ENCODE measurements at regions not wholly inside any gene's neighbourhood (a gene's known extent, or its start where the extent isn't known, plus 50 kb on each side); places are given as distances from the start of the nearest gene placed in this dataset.

DNA sequence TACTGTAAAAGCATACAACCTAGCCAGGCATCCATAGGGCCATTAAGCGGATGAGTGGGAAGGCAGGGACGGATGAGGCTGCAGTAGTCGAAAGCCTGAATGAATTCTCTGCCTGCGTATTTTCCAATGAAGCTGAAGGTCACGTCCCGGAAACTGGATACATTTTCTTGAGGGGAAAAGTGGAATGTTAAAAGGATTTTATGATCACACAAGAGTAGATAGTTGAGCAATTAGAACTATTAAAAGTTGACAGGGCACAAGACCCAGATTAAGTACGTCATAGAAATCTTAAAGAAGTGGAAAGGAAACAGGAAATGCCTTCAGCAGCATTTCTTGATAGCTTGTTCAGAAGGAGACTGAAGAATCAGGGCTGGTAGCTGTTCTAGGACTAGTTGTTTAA is 98.3 kb upstream of the CXXC4 start:
- no peak for ATAC-seq
- TF ChIP-seq, protein P1, sequence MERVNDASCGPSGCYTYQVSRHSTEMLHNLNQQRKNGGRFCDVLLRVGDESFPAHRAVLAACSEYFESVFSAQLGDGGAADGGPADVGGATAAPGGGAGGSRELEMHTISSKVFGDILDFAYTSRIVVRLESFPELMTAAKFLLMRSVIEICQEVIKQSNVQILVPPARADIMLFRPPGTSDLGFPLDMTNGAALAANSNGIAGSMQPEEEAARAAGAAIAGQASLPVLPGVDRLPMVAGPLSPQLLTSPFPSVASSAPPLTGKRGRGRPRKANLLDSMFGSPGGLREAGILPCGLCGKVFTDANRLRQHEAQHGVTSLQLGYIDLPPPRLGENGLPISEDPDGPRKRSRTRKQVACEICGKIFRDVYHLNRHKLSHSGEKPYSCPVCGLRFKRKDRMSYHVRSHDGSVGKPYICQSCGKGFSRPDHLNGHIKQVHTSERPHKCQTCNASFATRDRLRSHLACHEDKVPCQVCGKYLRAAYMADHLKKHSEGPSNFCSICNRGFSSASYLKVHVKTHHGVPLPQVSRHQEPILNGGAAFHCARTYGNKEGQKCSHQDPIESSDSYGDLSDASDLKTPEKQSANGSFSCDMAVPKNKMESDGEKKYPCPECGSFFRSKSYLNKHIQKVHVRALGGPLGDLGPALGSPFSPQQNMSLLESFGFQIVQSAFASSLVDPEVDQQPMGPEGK (CRISPR knock-in tag; IDR thresholded peaks at IDR 0.05; ENCODE audit: borderline replicate concordance): no peak

DNA sequence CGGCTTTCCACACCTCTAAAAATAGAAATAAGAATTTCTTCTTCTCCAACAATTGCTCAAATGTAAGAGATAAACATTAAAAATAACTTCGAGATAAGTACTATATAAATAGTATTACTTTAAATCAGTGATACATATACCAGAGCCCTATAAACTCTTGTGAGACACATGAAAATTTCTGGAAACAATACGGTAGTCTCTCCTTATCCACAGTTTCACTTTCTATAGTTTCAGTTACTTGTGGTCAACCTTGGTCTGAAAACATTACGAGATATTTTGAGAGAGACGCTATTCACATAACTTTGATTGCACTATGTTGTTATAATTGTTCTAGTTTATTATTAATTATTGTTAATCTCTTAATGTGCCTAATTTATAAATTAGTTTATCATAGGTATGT is 101.5 kb upstream of the CXXC4 start:
- ATAC-seq: no peak
- no peak for TF ChIP-seq PPARA (CRISPR knock-in tag; IDR thresholded peaks at IDR 0.05; ENCODE audit: borderline replicate concordance)
- no peak for TF ChIP-seq ZNF70 (CRISPR knock-in tag; IDR thresholded peaks at IDR 0.05)
- TF ChIP-seq BACH2 (CRISPR knock-in tag; IDR thresholded peaks at IDR 0.05; ENCODE audit: borderline replicate concordance): no peak
- TF ChIP-seq ZFP30 (CRISPR knock-in tag; IDR thresholded peaks at IDR 0.05): no peak
- no peak for TF ChIP-seq TOX (CRISPR knock-in tag; IDR thresholded peaks at IDR 0.05; ENCODE audit: borderline replicate concordance)
- TF ChIP-seq, protein P1 (CRISPR knock-in tag; IDR thresholded peaks at IDR 0.05; ENCODE audit: borderline replicate concordance): no peak
- TF ChIP-seq CSDC2 (CRISPR knock-in tag; IDR thresholded peaks at IDR 0.05): no peak
- TF ChIP-seq ZNF8 (CRISPR knock-in tag; IDR thresholded peaks at IDR 0.05): no peak
- no peak for TF ChIP-seq ARNTL (CRISPR knock-in tag; IDR thresholded peaks at IDR 0.05; ENCODE audit: borderline replicate concordance, low read depth)
- no peak for TF ChIP-seq ESRRG (CRISPR knock-in tag; IDR thresholded peaks at IDR 0.05)
- TF ChIP-seq, protein P2, sequence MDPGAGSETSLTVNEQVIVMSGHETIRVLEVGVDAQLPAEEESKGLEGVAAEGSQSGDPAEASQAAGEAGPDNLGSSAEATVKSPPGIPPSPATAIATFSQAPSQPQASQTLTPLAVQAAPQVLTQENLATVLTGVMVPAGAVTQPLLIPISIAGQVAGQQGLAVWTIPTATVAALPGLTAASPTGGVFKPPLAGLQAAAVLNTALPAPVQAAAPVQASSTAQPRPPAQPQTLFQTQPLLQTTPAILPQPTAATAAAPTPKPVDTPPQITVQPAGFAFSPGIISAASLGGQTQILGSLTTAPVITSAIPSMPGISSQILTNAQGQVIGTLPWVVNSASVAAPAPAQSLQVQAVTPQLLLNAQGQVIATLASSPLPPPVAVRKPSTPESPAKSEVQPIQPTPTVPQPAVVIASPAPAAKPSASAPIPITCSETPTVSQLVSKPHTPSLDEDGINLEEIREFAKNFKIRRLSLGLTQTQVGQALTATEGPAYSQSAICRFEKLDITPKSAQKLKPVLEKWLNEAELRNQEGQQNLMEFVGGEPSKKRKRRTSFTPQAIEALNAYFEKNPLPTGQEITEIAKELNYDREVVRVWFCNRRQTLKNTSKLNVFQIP (CRISPR knock-in tag; IDR thresholded peaks at IDR 0.05; ENCODE audit: borderline replicate concordance, low read depth): no peak
- no peak for TF ChIP-seq SNAI2 (CRISPR knock-in tag; IDR thresholded peaks at IDR 0.05)
- no peak for TF ChIP-seq TCF4 (CRISPR knock-in tag; IDR thresholded peaks at IDR 0.05; ENCODE audit: borderline replicate concordance)
- TF ChIP-seq, protein P3, sequence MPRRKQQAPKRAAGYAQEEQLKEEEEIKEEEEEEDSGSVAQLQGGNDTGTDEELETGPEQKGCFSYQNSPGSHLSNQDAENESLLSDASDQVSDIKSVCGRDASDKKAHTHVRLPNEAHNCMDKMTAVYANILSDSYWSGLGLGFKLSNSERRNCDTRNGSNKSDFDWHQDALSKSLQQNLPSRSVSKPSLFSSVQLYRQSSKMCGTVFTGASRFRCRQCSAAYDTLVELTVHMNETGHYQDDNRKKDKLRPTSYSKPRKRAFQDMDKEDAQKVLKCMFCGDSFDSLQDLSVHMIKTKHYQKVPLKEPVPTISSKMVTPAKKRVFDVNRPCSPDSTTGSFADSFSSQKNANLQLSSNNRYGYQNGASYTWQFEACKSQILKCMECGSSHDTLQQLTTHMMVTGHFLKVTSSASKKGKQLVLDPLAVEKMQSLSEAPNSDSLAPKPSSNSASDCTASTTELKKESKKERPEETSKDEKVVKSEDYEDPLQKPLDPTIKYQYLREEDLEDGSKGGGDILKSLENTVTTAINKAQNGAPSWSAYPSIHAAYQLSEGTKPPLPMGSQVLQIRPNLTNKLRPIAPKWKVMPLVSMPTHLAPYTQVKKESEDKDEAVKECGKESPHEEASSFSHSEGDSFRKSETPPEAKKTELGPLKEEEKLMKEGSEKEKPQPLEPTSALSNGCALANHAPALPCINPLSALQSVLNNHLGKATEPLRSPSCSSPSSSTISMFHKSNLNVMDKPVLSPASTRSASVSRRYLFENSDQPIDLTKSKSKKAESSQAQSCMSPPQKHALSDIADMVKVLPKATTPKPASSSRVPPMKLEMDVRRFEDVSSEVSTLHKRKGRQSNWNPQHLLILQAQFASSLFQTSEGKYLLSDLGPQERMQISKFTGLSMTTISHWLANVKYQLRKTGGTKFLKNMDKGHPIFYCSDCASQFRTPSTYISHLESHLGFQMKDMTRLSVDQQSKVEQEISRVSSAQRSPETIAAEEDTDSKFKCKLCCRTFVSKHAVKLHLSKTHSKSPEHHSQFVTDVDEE (CRISPR knock-in tag; IDR thresholded peaks at IDR 0.05): no peak
- TF ChIP-seq GLIS3 (CRISPR knock-in tag; IDR thresholded peaks at IDR 0.05): no peak
- TF ChIP-seq, protein P4, sequence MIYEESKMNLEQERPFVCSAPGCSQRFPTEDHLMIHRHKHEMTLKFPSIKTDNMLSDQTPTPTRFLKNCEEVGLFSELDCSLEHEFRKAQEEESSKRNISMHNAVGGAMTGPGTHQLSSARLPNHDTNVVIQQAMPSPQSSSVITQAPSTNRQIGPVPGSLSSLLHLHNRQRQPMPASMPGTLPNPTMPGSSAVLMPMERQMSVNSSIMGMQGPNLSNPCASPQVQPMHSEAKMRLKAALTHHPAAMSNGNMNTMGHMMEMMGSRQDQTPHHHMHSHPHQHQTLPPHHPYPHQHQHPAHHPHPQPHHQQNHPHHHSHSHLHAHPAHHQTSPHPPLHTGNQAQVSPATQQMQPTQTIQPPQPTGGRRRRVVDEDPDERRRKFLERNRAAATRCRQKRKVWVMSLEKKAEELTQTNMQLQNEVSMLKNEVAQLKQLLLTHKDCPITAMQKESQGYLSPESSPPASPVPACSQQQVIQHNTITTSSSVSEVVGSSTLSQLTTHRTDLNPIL (CRISPR knock-in tag; IDR thresholded peaks at IDR 0.05; ENCODE audit: low read depth): no peak
- TF ChIP-seq ISL1 (CRISPR knock-in tag; IDR thresholded peaks at IDR 0.05): no peak
- TF ChIP-seq ZC3H10 (CRISPR knock-in tag; IDR thresholded peaks at IDR 0.05): no peak
- no peak for TF ChIP-seq OSR1 (CRISPR knock-in tag; IDR thresholded peaks at IDR 0.05)

DNA sequence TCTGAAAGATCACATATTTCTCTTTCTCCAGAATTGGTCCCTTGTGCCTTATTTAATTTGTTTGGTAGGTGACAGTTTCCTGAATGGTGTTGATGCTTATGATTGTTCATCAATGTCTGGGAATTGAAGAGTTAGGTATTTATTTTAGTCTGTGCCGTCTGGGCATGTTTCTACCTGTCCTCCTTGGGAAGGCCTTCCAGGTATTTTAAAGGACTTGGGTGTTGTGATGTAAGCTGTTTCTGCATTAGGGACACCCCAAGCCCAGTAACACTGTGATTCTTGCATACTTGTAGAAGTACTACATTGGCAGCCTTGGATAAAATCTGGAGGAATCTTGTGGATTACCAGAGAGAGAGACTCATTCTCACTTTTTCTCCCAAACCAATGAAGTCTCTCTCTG is 120.8 kb upstream of the CXXC4 start:
- TF ChIP-seq ZNF565 (CRISPR knock-in tag; conservative IDR thresholded peaks at IDR 0.05; ENCODE audit: low read depth): no peak
- TF ChIP-seq ARNTL (CRISPR knock-in tag; IDR thresholded peaks at IDR 0.05; ENCODE audit: borderline replicate concordance, low read depth): no peak
- no peak for TF ChIP-seq ZFP3 (CRISPR knock-in tag; IDR thresholded peaks at IDR 0.05)
- no peak for TF ChIP-seq ZNF70 (CRISPR knock-in tag; IDR thresholded peaks at IDR 0.05)
- no peak for TF ChIP-seq PPARA (CRISPR knock-in tag; IDR thresholded peaks at IDR 0.05; ENCODE audit: borderline replicate concordance)
- no peak for TF ChIP-seq ISL1 (CRISPR knock-in tag; IDR thresholded peaks at IDR 0.05)
- TF ChIP-seq GLIS3 (CRISPR knock-in tag; IDR thresholded peaks at IDR 0.05): no peak
- TF ChIP-seq, protein P5, sequence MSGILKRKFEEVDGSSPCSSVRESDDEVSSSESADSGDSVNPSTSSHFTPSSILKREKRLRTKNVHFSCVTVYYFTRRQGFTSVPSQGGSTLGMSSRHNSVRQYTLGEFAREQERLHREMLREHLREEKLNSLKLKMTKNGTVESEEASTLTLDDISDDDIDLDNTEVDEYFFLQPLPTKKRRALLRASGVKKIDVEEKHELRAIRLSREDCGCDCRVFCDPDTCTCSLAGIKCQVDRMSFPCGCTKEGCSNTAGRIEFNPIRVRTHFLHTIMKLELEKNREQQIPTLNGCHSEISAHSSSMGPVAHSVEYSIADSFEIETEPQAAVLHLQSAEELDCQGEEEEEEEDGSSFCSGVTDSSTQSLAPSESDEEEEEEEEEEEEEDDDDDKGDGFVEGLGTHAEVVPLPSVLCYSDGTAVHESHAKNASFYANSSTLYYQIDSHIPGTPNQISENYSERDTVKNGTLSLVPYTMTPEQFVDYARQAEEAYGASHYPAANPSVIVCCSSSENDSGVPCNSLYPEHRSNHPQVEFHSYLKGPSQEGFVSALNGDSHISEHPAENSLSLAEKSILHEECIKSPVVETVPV (CRISPR knock-in tag; IDR thresholded peaks at IDR 0.05): no peak
- TF ChIP-seq ZFP30 (CRISPR knock-in tag; IDR thresholded peaks at IDR 0.05): no peak
- no peak for TF ChIP-seq ESRRG (CRISPR knock-in tag; IDR thresholded peaks at IDR 0.05)
- TF ChIP-seq, protein P2 (CRISPR knock-in tag; IDR thresholded peaks at IDR 0.05; ENCODE audit: borderline replicate concordance, low read depth): no peak
- TF ChIP-seq ZC3H10 (CRISPR knock-in tag; IDR thresholded peaks at IDR 0.05): no peak
- no peak for TF ChIP-seq SNAI2 (CRISPR knock-in tag; IDR thresholded peaks at IDR 0.05)
- no peak for TF ChIP-seq BACH2 (CRISPR knock-in tag; IDR thresholded peaks at IDR 0.05; ENCODE audit: borderline replicate concordance)
- TF ChIP-seq ZNF8 (CRISPR knock-in tag; IDR thresholded peaks at IDR 0.05): no peak
- no peak for TF ChIP-seq TCF4 (CRISPR knock-in tag; IDR thresholded peaks at IDR 0.05; ENCODE audit: borderline replicate concordance)
- TF ChIP-seq OSR1 (CRISPR knock-in tag; IDR thresholded peaks at IDR 0.05): no peak
- TF ChIP-seq CSDC2 (CRISPR knock-in tag; IDR thresholded peaks at IDR 0.05): no peak
- ATAC-seq: no peak

Measured in SK-N-SH treated with all-trans-retinoic acid at 6 μM for 48 hours (cell line).